SU-DHL-6 (cell line): ENCODE measurements at regions not wholly inside any gene's neighbourhood (a gene's known extent, or its start where the extent isn't known, plus 50 kb on each side); places are given as distances from the start of the nearest gene placed in this dataset.
"Not testable (repeated sequence)": the region's sequence is repeated elsewhere in the genome, so short reads cannot be mapped to it uniquely, and the experiment has no call there.

ENCODE experiments used
- EZH2phosphoT487 ChIP-seq: fragments of 200-600 bp; sonication (generic), shearing (Covaris generic); conservative IDR thresholded peaks from 2 replicates; pipeline ENCODE4 v1.6.1; 2018; ENCODE audit warnings: mild to moderate bottlenecking, antibody characterized with exemption, low read length, moderate library complexity, mixed read lengths
- TF ChIP-seq, protein P1 (sequence below): fragments of 200-600 bp; sonication (generic); IDR thresholded peaks from one replicate; pipeline ENCODE4 v1.5.1; 2017; ENCODE audit warnings: antibody characterized with exemption, mild to moderate bottlenecking, low read length, moderate library complexity; ENCODE audit not compliant: insufficient read depth, poor library complexity, severe bottlenecking

DNA sequence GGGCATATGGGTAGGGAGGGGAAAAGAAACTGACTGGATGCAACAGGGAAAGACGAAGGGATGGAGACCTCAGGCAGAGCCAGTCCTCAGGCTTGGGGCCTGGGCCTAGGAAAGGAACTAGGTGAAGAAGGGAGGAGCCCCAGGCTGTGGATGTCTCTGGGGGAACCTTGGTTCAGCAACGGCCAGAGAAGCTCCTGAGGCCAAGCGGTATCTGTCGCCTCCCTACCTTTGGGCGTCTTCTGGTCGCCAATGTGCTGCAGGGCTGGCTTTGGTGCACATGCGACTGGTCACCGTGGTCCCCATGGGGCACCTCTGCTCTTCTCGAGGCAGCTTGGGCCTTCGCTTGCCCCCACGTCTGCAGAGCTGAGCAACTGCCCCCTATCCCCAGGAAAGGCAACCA lies 2195.0 kb upstream of the DEFB115 start:
- TF ChIP-seq, protein P1, sequence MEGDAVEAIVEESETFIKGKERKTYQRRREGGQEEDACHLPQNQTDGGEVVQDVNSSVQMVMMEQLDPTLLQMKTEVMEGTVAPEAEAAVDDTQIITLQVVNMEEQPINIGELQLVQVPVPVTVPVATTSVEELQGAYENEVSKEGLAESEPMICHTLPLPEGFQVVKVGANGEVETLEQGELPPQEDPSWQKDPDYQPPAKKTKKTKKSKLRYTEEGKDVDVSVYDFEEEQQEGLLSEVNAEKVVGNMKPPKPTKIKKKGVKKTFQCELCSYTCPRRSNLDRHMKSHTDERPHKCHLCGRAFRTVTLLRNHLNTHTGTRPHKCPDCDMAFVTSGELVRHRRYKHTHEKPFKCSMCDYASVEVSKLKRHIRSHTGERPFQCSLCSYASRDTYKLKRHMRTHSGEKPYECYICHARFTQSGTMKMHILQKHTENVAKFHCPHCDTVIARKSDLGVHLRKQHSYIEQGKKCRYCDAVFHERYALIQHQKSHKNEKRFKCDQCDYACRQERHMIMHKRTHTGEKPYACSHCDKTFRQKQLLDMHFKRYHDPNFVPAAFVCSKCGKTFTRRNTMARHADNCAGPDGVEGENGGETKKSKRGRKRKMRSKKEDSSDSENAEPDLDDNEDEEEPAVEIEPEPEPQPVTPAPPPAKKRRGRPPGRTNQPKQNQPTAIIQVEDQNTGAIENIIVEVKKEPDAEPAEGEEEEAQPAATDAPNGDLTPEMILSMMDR, result not testable (repeated sequence)
- TF ChIP-seq EZH2phosphoT487, result not testable (repeated sequence)
